Thyroid gland (tissue), 4 donors: ENCODE measurements at regions not wholly inside any gene's neighbourhood (a gene's known extent, or its start where the extent isn't known, plus 50 kb on each side); places are given as distances from the start of the nearest gene placed in this dataset.

Source experiments
- DNase-seq, 2 donors: peaks; one replicate each; pipeline ENCODE4 v3.0.0-alpha.2; 2019
- H3K27ac ChIP-seq, 3 donors: fragments of 200-600 bp; sonication (generic); 1 replicate in 2 of 3; 2 replicates in 1 of 3; pipeline ENCODE4 v1.5.1; 2016 to 2019; ENCODE audit warnings: mild to moderate bottlenecking in 1 of 3, moderate library complexity in 1 of 3
- H3K27me3 ChIP-seq: fragments of 200-600 bp; sonication (generic); one replicate; pipeline ENCODE4 v1.5.1; 2019
- H3K36me3 ChIP-seq, 2 donors: fragments of 200-600 bp; sonication (generic); one replicate each; pipeline ENCODE4 v1.5.1; 2016 to 2019
- H3K4me1 ChIP-seq, 2 donors: fragments of 200-600 bp; sonication (generic); one replicate each; pipeline ENCODE4 v1.5.1; 2017 to 2019
- H3K4me3 ChIP-seq, 3 donors: fragments of 200-600 bp; sonication (generic); replicated peaks in 1 of 3; 1 replicate in 2 of 3; 2 replicates in 1 of 3; pipeline ENCODE4 v1.5.1; 2016; ENCODE audit warnings: mild to moderate bottlenecking in 1 of 3
- H3K9me3 ChIP-seq: fragments of 200-600 bp; sonication (generic); one replicate; pipeline ENCODE4 v1.5.1; 2017
- POLR2A ChIP-seq, 2 donors: fragments of 450-650 bp; IDR thresholded peaks; one replicate each; pipeline ENCODE4 v1.6.1; 2017; ENCODE audit warnings: antibody characterized with exemption in 2 of 2, mild to moderate bottlenecking in 2 of 2, moderate library complexity in 1 of 2
- whole genome bisulfite sequencing, 2 donors: methylation state at CpG; one replicate each; pipeline ENCODE4 v1.1.5; 2017; 5-methylcytosine and 5-hydroxymethylcytosine counted together
- intact Hi-C: fragments of 100-400 bp; cut with DNase I; formaldehyde crosslinking; loops from one replicate; pipeline ENCODE4 v1.15.1; 2023
- TF ChIP-seq, protein P1 (sequence below), 6 experiments: fragments of 200-600 bp in 3 of 6; fragments of 450-650 bp in 3 of 6; sonication (generic) in 3 of 6; IDR thresholded peaks; one replicate each; pipeline ENCODE4 v1.5.1; 2016 to 2019; ENCODE audit warnings: antibody characterized with exemption in 6 of 6, mild to moderate bottlenecking in 2 of 6, inconsistent platforms in 1 of 6, moderate library complexity in 1 of 6

DNA sequence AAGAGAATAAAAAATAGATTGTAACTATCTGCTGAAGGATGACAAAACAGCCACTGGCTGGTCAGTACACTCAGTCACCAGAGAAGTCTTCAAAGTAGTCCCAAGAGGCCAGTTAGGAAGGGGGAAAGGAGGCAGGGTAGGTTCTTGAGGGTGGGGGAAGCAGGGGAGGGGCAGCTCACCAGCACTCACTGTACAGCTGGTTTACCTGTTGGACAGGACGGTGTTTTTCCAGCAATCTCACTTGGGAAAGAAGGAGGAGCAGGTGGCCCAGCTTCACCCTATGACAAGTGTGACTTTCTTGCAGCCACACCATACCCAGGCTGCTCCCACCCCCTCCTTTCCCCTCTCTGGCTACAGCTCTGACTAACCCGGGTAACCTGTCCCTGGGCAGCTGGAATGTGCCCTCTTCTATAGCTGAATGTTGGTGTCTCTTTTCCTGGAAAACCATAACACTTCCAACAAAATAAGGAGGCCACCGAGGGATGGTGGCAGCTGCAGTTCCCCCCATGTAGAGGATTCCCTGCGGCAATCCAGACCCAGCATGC lies 203.4 kb upstream of the NSMCE3 start:
- intact Hi-C loops, result no loop called here
- DNase-seq, result peak; percentile 54 to 72
- TF ChIP-seq POLR2A (IDR thresholded peaks at IDR 0.05), result no peak
- TF ChIP-seq, protein P1, sequence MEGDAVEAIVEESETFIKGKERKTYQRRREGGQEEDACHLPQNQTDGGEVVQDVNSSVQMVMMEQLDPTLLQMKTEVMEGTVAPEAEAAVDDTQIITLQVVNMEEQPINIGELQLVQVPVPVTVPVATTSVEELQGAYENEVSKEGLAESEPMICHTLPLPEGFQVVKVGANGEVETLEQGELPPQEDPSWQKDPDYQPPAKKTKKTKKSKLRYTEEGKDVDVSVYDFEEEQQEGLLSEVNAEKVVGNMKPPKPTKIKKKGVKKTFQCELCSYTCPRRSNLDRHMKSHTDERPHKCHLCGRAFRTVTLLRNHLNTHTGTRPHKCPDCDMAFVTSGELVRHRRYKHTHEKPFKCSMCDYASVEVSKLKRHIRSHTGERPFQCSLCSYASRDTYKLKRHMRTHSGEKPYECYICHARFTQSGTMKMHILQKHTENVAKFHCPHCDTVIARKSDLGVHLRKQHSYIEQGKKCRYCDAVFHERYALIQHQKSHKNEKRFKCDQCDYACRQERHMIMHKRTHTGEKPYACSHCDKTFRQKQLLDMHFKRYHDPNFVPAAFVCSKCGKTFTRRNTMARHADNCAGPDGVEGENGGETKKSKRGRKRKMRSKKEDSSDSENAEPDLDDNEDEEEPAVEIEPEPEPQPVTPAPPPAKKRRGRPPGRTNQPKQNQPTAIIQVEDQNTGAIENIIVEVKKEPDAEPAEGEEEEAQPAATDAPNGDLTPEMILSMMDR (IDR thresholded peaks at IDR 0.05), result no peak
- H3K27me3 ChIP-seq, result no peaks in the 10 kb centered on the region
- no peaks in the 10 kb centered on the region for H3K36me3 ChIP-seq
- 48 to 54% methylated on average over 3 to 4 of the region's 4 CpGs for WGBS, 2 donors
- H3K9me3 ChIP-seq, result no peaks in the 10 kb centered on the region
- H3K27ac ChIP-seq, result no peak overlapping the region
- H3K4me3 ChIP-seq, result no peak overlapping the region
- peaks cover 13 to 24% of the 10 kb centered on the region in 2 donors for H3K4me1 ChIP-seq

DNA sequence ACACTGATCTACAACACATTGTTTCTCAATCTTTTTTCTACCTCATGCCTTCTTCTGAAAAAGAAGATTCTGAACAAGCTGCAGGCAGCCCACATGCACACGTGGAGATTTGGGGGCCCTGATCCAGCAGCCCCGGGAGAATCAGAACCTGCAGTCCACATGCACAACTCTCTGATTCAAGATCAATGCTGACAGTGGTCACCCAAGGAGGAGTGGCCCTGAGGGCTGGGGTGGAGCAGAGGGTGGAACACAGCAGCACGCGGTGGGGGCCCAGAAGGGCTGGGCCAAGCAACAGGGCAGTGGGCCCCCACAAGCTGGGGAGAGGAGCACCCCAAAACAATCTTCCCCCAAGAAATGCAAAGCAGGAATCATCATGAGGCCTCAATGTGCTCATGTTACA lies 202.1 kb upstream of the NSMCE3 start:
- DNase-seq, result no peak
- H3K27ac ChIP-seq, result peak overlapping the region in 1 of 3 donors; percentile 31
- H3K36me3 ChIP-seq, result no peaks in the 10 kb centered on the region
- H3K4me1 ChIP-seq, result peaks cover 13 to 24% of the 10 kb centered on the region in 2 donors
- WGBS, 2 donors, result 88 to 91% methylated on average over 4 of the region's 4 CpGs
- H3K4me3 ChIP-seq, result no peak overlapping the region
- H3K9me3 ChIP-seq, result no peaks in the 10 kb centered on the region
- intact Hi-C loops, result no loop called here
- TF ChIP-seq POLR2A (IDR thresholded peaks at IDR 0.05), result no peak
- TF ChIP-seq, protein P1 (IDR thresholded peaks at IDR 0.05), result no peak
- H3K27me3 ChIP-seq, result no peaks in the 10 kb centered on the region

DNA sequence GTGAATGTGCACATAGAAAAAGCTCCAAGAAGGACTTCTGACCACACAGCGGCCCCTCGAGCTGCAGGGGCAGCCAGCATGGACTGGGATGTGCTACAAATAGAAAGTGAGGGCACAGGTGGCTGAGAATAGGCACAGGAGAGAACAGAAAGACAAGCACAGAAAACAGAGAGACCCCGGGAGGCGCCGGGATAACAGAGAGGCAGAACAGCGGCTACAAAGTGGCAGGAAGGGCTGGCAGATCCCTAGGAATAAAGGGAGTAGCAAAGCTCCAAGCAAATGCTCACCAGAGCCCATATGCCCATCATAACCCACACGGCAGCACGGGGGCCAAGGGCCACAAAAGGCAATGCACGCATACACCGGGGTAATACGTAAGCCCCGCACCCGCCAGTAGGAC lies 201.7 kb upstream of the NSMCE3 start:
- WGBS, 2 donors, result 85 to 87% methylated on average over 13 of the region's 13 CpGs
- H3K4me3 ChIP-seq, result no peak overlapping the region
- no peaks in the 10 kb centered on the region for H3K9me3 ChIP-seq
- intact Hi-C loops, result no loop called here
- H3K27ac ChIP-seq, result peak overlapping the region in 1 of 3 donors; percentile 31
- no peaks in the 10 kb centered on the region for H3K27me3 ChIP-seq
- H3K36me3 ChIP-seq, result no peaks in the 10 kb centered on the region
- TF ChIP-seq, protein P1 (IDR thresholded peaks at IDR 0.05), result no peak
- no peak for TF ChIP-seq POLR2A (IDR thresholded peaks at IDR 0.05)
- no peak for DNase-seq
- peaks cover 13 to 24% of the 10 kb centered on the region in 2 donors for H3K4me1 ChIP-seq

DNA sequence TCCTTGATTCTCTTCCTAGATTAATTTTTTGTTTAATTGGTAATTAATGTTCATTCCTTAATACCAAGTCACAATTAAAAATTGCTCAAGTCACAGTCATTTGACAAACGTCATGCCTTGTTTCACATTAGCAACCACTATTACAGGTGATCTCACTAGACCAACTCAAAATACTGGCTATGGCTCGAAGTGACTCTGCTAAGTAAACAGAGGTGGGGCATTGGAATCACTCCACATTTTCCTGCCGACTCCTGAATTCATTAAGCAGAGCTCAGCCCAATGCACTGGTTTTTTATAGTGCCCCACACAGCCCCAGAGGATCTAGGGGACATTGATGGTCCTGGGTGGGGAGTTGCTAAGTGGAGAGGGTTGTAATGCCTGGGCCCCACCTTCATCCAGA lies 201.2 kb upstream of the NSMCE3 start:
- intact Hi-C loops, result no loop called here
- 24% methylated on average over 3 of the region's 3 CpGs for WGBS, 2 donors

DNA sequence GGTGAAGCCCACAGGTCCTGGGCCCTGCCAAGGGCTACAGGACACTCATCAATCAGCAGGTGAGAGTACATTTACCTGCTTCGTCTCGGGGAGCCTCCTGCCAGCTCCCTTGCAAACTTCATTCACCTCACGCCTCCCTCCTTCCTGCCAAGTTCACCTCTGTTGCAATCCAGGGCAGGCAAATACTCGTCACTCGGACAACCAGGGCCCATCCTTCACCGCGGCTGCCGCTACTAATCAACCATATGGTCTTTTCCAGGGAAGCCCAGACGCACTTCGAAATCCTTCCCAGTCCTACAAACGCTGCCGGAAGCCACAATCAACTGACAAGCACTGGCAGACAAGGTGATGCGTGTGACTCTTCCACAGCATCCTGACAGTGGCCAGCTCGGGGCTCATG lies 200.7 kb upstream of the NSMCE3 start:
- no peaks in the 10 kb centered on the region for H3K27me3 ChIP-seq
- no peaks in the 10 kb centered on the region for H3K36me3 ChIP-seq
- no peaks in the 10 kb centered on the region for H3K9me3 ChIP-seq
- intact Hi-C loops, result no loop called here
- DNase-seq, result no peak
- H3K27ac ChIP-seq, result peak overlapping the region in 2 of 3 donors; percentile 24 to 48
- H3K4me3 ChIP-seq, result no peak overlapping the region
- 83 to 88% methylated on average over 14 of the region's 14 CpGs for WGBS, 2 donors
- peaks cover 13 to 24% of the 10 kb centered on the region in 2 donors for H3K4me1 ChIP-seq
- no peak for TF ChIP-seq POLR2A (IDR thresholded peaks at IDR 0.05)
- TF ChIP-seq, protein P1 (IDR thresholded peaks at IDR 0.05), result no peak

More for the DNA sequence above, 201.2 kb upstream of the NSMCE3 start:
- peak; percentile 72 to 76 for DNase-seq
- H3K36me3 ChIP-seq, result no peaks in the 10 kb centered on the region
- TF ChIP-seq, protein P1 (IDR thresholded peaks at IDR 0.05), result no peak
- TF ChIP-seq POLR2A (IDR thresholded peaks at IDR 0.05), result no peak
- peak overlapping the region in 2 of 3 donors; percentile 24 to 48 for H3K27ac ChIP-seq
- peaks cover 13 to 24% of the 10 kb centered on the region in 2 donors for H3K4me1 ChIP-seq
- H3K9me3 ChIP-seq, result no peaks in the 10 kb centered on the region
- no peaks in the 10 kb centered on the region for H3K27me3 ChIP-seq
- H3K4me3 ChIP-seq, result no peak overlapping the region
